C4-2B (cell line): ENCODE measurements at regions not wholly inside any gene's neighbourhood (a gene's known extent, or its start where the extent isn't known, plus 50 kb on each side); places are given as distances from the start of the nearest gene placed in this dataset.

ENCODE experiments used
- H3K27ac ChIP-seq: fragments of 450-650 bp; 2 replicates; pipeline ENCODE4 v1.5.1; 2017
- CTCF ChIP-seq: fragments of 450-650 bp; conservative IDR thresholded peaks from 2 replicates; pipeline ENCODE4 v1.5.1; 2017; ENCODE audit warnings: mild to moderate bottlenecking
- ZFX ChIP-seq: fragments of 450-650 bp; IDR thresholded peaks from 2 replicates; pipeline ENCODE4 v1.6.1; 2017

GRCh38 chr9:1918108-1918507, 97.0 kb upstream of the SMARCA2 start:
- H3K27ac ChIP-seq: no peak overlapping the region
- TF ChIP-seq CTCF (no peak), ZFX (no peak)

DNA sequence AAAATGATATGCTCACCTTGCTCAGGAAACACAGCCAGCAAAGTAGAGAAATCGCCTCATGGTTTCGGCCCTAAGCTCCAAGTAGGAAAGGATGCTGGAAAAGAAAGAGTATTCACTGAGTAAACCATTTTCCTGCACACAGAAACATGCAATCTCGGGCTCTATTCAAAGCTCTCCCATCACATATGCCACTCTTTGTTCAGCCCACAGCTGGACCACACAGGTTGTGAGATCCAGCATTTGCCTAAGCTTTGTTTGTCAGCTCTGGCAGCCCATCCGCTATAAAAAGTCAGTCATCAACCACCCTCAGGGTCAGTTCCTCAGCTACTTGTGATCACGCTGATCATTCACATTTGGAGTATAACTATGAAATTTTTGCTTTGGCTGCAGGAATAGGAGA, 96.5 kb upstream of the SMARCA2 start:
- H3K27ac ChIP-seq: no peak overlapping the region
- TF ChIP-seq CTCF (no peak), ZFX (no peak)

DNA sequence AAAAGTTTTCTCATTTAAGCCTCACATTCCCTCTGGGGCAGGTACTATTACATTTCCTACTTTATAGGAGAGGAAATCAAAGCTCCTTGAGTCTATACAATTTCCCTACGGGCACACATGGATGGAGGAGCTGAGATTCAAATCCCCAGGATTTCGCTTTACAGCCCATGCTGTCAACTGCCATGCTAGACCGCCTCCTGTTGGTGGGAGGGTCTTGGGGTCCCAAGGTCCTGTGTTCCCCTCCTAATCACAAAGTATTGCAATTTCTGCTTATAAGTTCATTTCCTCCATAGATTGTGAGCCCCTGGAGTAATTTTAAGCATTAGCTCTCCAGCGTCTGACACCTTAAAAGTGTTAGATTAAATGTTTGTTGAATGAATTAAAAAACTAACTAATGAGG, 95.9 kb upstream of the SMARCA2 start:
- TF ChIP-seq ZFX (no peak), CTCF (no peak)
- no peak overlapping the region for H3K27ac ChIP-seq

- TF ChIP-seq ZFX (no peak), CTCF (no peak)
- no peak overlapping the region for H3K27ac ChIP-seq
Observed at GRCh38 chr9:1920386-1920785, 94.8 kb upstream of the SMARCA2 start.

DNA sequence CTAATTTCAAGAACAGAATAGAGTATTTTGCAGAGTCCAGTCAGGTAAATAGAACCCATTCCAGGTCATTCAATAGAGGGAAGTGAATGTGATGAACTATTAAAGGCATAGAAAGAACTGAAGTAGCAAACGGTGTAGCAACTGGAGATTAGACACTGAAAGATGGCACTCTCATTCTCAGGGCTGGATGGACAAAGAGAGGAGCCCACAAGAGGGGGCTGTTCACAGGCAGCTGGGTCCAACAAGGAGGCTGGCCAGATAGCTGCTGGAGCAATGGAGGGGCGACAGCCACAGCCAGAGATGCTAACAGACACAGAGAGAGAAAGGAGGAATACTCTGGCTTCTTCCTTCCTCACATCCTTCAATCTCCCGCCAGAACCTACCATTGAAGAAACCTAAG, 93.1 kb upstream of the SMARCA2 start:
- H3K27ac ChIP-seq: no peak overlapping the region
- no peak for TF ChIP-seq CTCF
- no peak for TF ChIP-seq ZFX

- no peak overlapping the region for H3K27ac ChIP-seq
- TF ChIP-seq CTCF: no peak
- no peak for TF ChIP-seq ZFX
Observed at GRCh38 chr9:1927546-1927945, 87.6 kb upstream of the SMARCA2 start.

GRCh38 chr9:1929134-1929533, 86.0 kb upstream of the SMARCA2 start:
- TF ChIP-seq CTCF (no peak), ZFX (no peak)
- no peak overlapping the region for H3K27ac ChIP-seq
